CD4-positive, CD25-positive, alpha-beta regulatory T cell (primary cell): ENCODE measurements at regions not wholly inside any gene's neighbourhood (a gene's known extent, or its start where the extent isn't known, plus 50 kb on each side); places are given as distances from the start of the nearest gene placed in this dataset.
"Not testable (repeated sequence)": the region's sequence is repeated elsewhere in the genome, so short reads cannot be mapped to it uniquely, and the experiment has no call there.

Experiments used
- ATAC-seq, 2 donors: fragments of 150-1000 bp; cut with Tn5 transposase; one replicate each; pipeline ENCODE4 v1.10.0; 2021; ENCODE audit warnings: low read depth in 2 of 2, moderate number of reproducible peaks in 2 of 2, moderate library complexity in 1 of 2
- DNase-seq, 3 donors: peaks; one replicate each; pipeline versions ENCODE4 v3.0.0 to v3.0.0-alpha.2; 2012 to 2022; ENCODE audit warnings: mixed read lengths in 1 of 3
- H3K27ac ChIP-seq: one replicate; pipeline ENCODE4 v1.7.0; 2013; ENCODE audit warnings: mild to moderate bottlenecking, low read length; ENCODE audit not compliant: insufficient read depth, poor library complexity, severe bottlenecking
- H3K27me3 ChIP-seq: one replicate; pipeline ENCODE4 v1.7.0; 2013; ENCODE audit warnings: low read length; ENCODE audit not compliant: control insufficient read depth, insufficient read depth
- H3K36me3 ChIP-seq: one replicate; pipeline ENCODE4 v1.7.0; 2013; ENCODE audit warnings: mild to moderate bottlenecking, low read length, moderate library complexity; ENCODE audit not compliant: control insufficient read depth, insufficient read depth
- H3K4me1 ChIP-seq: 2 replicates; pipeline ENCODE4 v1.7.0; 2013; ENCODE audit warnings: mild to moderate bottlenecking, low read length; ENCODE audit not compliant: insufficient read depth, control insufficient read depth, poor library complexity, severe bottlenecking
- H3K4me3 ChIP-seq: one replicate; pipeline ENCODE4 v1.7.0; 2013; ENCODE audit warnings: low read depth, mild to moderate bottlenecking, low read length, moderate library complexity
- H3K9me3 ChIP-seq, 2 experiments: 1 replicate in 1 of 2; 2 replicates in 1 of 2; pipeline ENCODE4 v1.7.0; 2013; ENCODE audit warnings: low read length in 2 of 2, mild to moderate bottlenecking in 1 of 2, moderate library complexity in 1 of 2; ENCODE audit not compliant: control insufficient read depth in 2 of 2
- H3K27ac Mint-ChIP-seq, 3 donors: one replicate each; pipeline ENCODE4 v1.8.0; 2020 to 2022; ENCODE audit warnings: mild to moderate bottlenecking in 3 of 3, mixed read lengths in 3 of 3, moderate library complexity in 2 of 3
- H3K27me3 Mint-ChIP-seq: one replicate; pipeline ENCODE4 v1.8.0; 2022; ENCODE audit warnings: mild to moderate bottlenecking, mixed read lengths
- H3K36me3 Mint-ChIP-seq: one replicate; pipeline ENCODE4 v1.8.0; 2020; ENCODE audit warnings: mixed read lengths
- H3K4me1 Mint-ChIP-seq, 4 donors: one replicate each; pipeline ENCODE4 v1.8.0; 2020 to 2022; ENCODE audit warnings: mixed read lengths in 4 of 4, mild to moderate bottlenecking in 1 of 4
- H3K4me3 Mint-ChIP-seq, 4 donors: one replicate each; pipeline ENCODE4 v1.8.0; 2020 to 2022; ENCODE audit warnings: mild to moderate bottlenecking in 4 of 4, mixed read lengths in 4 of 4, moderate library complexity in 3 of 4
- H3K9me3 Mint-ChIP-seq, 7 donors: one replicate each; pipeline ENCODE4 v1.8.0; 2020 to 2022; ENCODE audit warnings: mixed read lengths in 7 of 7, mild to moderate bottlenecking in 3 of 7, moderate library complexity in 2 of 7

DNA sequence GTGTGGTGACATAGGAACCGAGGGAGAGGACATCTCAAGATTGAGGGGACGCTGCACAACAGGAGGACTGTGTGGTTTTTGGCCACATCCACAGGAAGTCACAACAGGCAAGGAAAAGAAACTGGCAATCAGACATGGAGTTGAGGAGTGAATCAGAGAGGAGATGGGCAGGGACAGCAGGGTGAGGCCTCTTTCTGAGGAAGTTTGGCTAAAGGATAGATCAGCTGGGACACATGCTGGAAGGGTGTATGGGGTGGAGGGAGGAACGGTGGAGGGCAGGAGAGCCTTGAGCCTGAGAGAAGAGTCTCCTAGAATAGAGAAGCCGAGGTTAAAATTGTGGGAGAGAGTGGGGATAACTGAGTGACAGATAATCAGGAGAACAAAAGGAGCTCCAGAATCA is 75.1 kb upstream of the CIDEA start:
- not testable (repeated sequence) for H3K4me3 ChIP-seq, H3K9me3 Mint-ChIP-seq, H3K4me1 ChIP-seq, DNase-seq, H3K9me3 ChIP-seq, H3K27me3 ChIP-seq, H3K36me3 Mint-ChIP-seq, H3K36me3 ChIP-seq, H3K27me3 Mint-ChIP-seq, H3K27ac ChIP-seq, H3K4me1 Mint-ChIP-seq, H3K4me3 Mint-ChIP-seq, ATAC-seq, H3K27ac Mint-ChIP-seq

DNA sequence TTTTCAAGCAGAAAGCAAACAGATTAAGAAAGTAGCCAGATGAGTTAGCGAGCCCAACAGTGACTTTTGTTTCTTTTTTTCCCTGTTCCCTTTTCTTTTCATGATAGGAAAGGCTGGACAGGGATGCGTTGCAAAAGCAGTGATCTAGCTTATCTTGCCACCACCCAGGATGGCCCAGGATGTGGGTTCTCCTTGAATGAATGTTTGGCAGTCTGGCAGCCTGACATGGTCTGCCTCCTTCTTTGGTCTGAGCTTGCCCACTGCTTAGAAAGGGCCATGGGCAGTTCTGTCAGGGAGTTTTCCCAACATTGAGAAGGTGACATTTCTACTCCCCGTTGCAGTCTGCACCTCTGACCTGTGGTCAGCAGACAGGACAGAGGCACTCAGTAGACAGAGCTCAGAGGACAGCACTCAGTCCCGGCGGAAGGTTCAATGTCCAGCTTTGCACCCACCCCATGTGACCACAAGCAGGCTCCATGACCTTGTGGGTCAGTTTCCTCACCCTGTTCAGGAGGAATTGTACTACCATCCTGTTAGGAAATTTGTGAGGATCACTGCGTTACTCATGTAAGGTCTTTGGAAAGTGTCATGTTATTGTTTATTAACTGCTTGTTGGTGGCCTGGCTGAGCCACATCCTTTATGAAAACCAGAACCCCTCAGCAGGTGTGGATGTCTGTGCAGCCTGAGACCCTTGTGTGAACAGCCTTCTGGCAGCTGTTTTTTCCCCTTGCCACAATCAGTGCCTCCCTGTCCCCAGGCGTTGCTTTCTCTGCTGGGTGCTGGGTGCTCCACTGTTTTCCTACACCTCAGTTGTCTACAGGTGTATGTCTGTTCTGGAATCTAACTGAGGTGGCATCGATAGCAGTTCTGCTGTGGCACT is 74.2 kb upstream of the CIDEA start:
- not testable (repeated sequence) for H3K9me3 ChIP-seq, H3K4me1 ChIP-seq, H3K4me3 ChIP-seq, H3K27me3 ChIP-seq, H3K27me3 Mint-ChIP-seq, H3K27ac ChIP-seq, H3K4me3 Mint-ChIP-seq, H3K9me3 Mint-ChIP-seq, DNase-seq, ATAC-seq, H3K36me3 Mint-ChIP-seq, H3K36me3 ChIP-seq, H3K27ac Mint-ChIP-seq, H3K4me1 Mint-ChIP-seq

DNA sequence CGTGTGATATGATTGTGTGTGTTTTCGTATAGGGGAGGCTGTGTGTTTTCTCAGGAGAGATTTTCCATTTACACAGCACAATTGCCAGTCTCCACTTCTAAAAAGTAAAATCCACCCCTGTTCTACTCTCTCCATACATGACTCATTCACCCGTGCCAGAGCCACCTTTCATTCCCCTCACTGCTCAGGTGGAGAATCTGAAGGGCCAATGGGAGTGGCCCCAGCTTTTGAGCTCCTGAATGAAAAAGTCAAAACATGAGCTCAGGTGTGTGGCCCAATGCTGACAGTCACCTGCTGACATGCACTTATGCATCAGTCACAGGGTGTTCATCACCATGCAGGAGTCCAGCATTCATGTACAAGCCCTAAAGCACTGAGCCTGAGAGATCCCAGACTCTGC is 55.4 kb upstream of the CIDEA start:
- H3K36me3 Mint-ChIP-seq, H3K9me3 ChIP-seq, ATAC-seq, H3K4me1 ChIP-seq, DNase-seq, H3K9me3 Mint-ChIP-seq, H3K4me3 ChIP-seq, H3K27ac Mint-ChIP-seq, H3K36me3 ChIP-seq, H3K27me3 Mint-ChIP-seq, H3K4me1 Mint-ChIP-seq, H3K27ac ChIP-seq, H3K4me3 Mint-ChIP-seq, H3K27me3 ChIP-seq: not testable (repeated sequence)

DNA sequence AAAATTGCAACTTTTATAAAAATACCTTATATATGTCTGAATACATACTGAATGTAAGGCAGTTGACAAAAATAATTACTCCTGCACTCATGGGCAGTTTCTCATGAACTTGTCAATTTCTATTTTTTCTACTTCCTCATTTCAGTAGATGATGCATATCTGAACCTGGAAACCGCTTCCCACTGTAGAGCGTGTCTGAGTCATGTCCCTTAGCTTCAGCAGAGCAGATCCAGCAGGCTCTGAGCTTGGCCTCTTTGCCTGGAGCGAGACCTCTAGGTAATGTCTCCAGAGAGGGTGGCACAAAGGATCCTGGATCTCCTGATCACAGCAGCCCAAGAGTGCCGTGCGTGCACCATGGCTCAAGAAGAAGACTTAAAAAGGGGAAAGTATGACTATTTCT is 54.0 kb upstream of the CIDEA start:
- H3K36me3 Mint-ChIP-seq, H3K36me3 ChIP-seq, H3K27ac ChIP-seq, H3K4me1 Mint-ChIP-seq, H3K27me3 ChIP-seq, H3K4me3 Mint-ChIP-seq, H3K4me3 ChIP-seq, H3K4me1 ChIP-seq, H3K9me3 Mint-ChIP-seq, H3K27ac Mint-ChIP-seq, H3K9me3 ChIP-seq, DNase-seq, H3K27me3 Mint-ChIP-seq: not testable (repeated sequence)
- peak in 1 of 2 donors; percentile 55 for ATAC-seq
